M059J (cell line): ENCODE measurements at regions not wholly inside any gene's neighbourhood (a gene's known extent, or its start where the extent isn't known, plus 50 kb on each side); places are given as distances from the start of the nearest gene placed in this dataset.
"Not testable (repeated sequence)": the region's sequence is repeated elsewhere in the genome, so short reads cannot be mapped to it uniquely, and the experiment has no call there.

Experiments used
- DNase-seq: peaks from one replicate; pipeline ENCODE4 v3.0.0-alpha.2; 2012; ENCODE audit warnings: low read depth

- peak; percentile 52 for DNase-seq
Measured at GRCh38 chr7:69184339-69184738, 413.9 kb upstream of the AUTS2 start.

GRCh38 chr7:69185170-69185569, 413.1 kb upstream of the AUTS2 start:
- no peak for DNase-seq

- DNase-seq: no peak
Measured at GRCh38 chr7:69186974-69187373, 411.3 kb upstream of the AUTS2 start.

- peak; percentile 62 for DNase-seq
Measured at GRCh38 chr7:69187824-69188333, 410.4 kb upstream of the AUTS2 start.

- DNase-seq: no peak
Measured at GRCh38 chr7:69189406-69189805, 408.9 kb upstream of the AUTS2 start.

- no peak for DNase-seq
Measured at GRCh38 chr7:69190025-69190424, 408.2 kb upstream of the AUTS2 start.

GRCh38 chr7:69190763-69191162, 407.5 kb upstream of the AUTS2 start:
- DNase-seq: peak; percentile 68

- DNase-seq: peak; percentile 42
Measured at GRCh38 chr7:69192134-69192533, 406.1 kb upstream of the AUTS2 start.

GRCh38 chr7:69193061-69193460, 405.2 kb upstream of the AUTS2 start:
- no peak for DNase-seq

GRCh38 chr7:69196593-69196992, 401.7 kb upstream of the AUTS2 start:
- no peak for DNase-seq

GRCh38 chr7:69198250-69198649, 400.0 kb upstream of the AUTS2 start:
- DNase-seq: no peak

- no peak for DNase-seq
Measured at GRCh38 chr7:69199041-69199440, 399.2 kb upstream of the AUTS2 start.

- no peak for DNase-seq
Measured at GRCh38 chr7:69199661-69200060, 398.6 kb upstream of the AUTS2 start.

GRCh38 chr7:69203871-69204270, 394.4 kb upstream of the AUTS2 start:
- DNase-seq: no peak

GRCh38 chr7:69204943-69205342, 393.3 kb upstream of the AUTS2 start:
- peak; percentile 73 for DNase-seq

GRCh38 chr7:69205581-69205980, 392.7 kb upstream of the AUTS2 start:
- no peak for DNase-seq

- DNase-seq: no peak
Measured at GRCh38 chr7:69208276-69208675, 390.0 kb upstream of the AUTS2 start.

GRCh38 chr7:69208848-69209247, 389.4 kb upstream of the AUTS2 start:
- peak; percentile 35 for DNase-seq

GRCh38 chr7:69211336-69211735, 386.9 kb upstream of the AUTS2 start:
- no peak for DNase-seq

- no peak for DNase-seq
Measured at GRCh38 chr7:69211739-69212138, 386.5 kb upstream of the AUTS2 start.

- peak; percentile 77 for DNase-seq
Measured at GRCh38 chr7:69213878-69214277, 384.4 kb upstream of the AUTS2 start.

GRCh38 chr7:69215516-69215915, 382.8 kb upstream of the AUTS2 start:
- not testable (repeated sequence) for DNase-seq

GRCh38 chr7:69217516-69218350, 380.5 kb upstream of the AUTS2 start:
- DNase-seq: no peak

GRCh38 chr7:69218576-69218975, 379.7 kb upstream of the AUTS2 start:
- DNase-seq: peak; percentile 52
